Stimulated activated naive CD8-positive, alpha-beta T cell treated with anti-CD3 and anti-CD28 coated beads, Interleukin-15, Interleukin-2, amounts not matched to agents 100 ng/mL and 50 ng/mL, for 24 hours (primary cell): ENCODE measurements at regions not wholly inside any gene's neighbourhood (a gene's known extent, or its start where the extent isn't known, plus 50 kb on each side); places are given as distances from the start of the nearest gene placed in this dataset.
"Not testable (repeated sequence)": the region's sequence is repeated elsewhere in the genome, so short reads cannot be mapped to it uniquely, and the experiment has no call there.

Source experiments
- H3K27ac Mint-ChIP-seq: one replicate; pipeline ENCODE4 v1.8.0; 2021; ENCODE audit warnings: mild to moderate bottlenecking, mixed read lengths
- H3K27me3 Mint-ChIP-seq: one replicate; pipeline ENCODE4 v1.8.0; 2021; ENCODE audit warnings: mixed read lengths
- H3K36me3 Mint-ChIP-seq: one replicate; pipeline ENCODE4 v1.8.0; 2021; ENCODE audit warnings: low read depth, mixed read lengths
- H3K4me1 Mint-ChIP-seq: one replicate; pipeline ENCODE4 v1.8.0; 2021; ENCODE audit warnings: low read depth, mixed read lengths
- H3K4me3 Mint-ChIP-seq: one replicate; pipeline ENCODE4 v1.8.0; 2021; ENCODE audit warnings: mild to moderate bottlenecking, mixed read lengths
- H3K9me3 Mint-ChIP-seq: one replicate; pipeline ENCODE4 v1.8.0; 2021; ENCODE audit warnings: mixed read lengths

DNA sequence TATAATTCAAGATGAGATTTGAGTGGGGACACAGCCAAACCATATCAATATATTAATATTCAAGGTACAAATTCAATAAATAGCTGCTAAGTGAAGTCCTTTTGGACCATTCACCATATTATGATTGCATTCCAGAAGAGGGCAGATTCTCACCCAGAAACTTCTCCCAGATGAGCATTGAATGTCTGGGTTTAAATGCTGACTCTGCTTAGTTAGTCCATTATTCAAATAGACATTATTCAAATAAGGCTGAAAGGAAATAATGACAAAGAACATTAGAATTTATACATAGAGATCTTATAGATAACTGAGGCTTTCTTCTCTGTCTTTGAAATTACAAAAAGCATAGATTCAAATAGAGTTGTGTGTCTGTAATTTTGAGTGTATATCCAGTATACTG, 579.4 kb upstream of the SLC8A1 start:
- Mint-ChIP-seq H3K27me3 (no peaks in the 10 kb centered on the region), H3K9me3 (peaks cover 9% of the 10 kb centered on the region), H3K36me3 (no peaks in the 10 kb centered on the region), H3K4me3 (no peak overlapping the region), H3K4me1 (no peaks in the 10 kb centered on the region), H3K27ac (no peak overlapping the region)

DNA sequence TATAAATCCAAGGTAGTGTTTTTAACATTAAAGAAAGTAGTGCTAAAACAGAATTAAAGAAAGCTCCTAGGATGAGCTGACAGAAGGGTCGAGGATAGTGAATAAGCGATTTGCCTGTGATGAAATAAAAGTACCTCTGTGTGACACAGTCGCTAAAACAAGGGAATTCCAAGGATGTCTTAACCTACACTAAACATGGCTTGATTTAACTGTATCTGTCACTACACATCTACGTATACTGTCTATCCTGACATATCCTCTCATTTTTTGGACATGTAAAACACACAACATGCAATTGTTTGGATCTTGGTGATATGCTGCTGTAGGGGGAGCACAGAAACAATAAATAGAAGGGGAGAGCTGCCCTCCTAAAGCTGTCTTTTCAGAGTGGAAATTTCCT, 580.8 kb upstream of the SLC8A1 start:
- Mint-ChIP-seq H3K4me3 (no peak overlapping the region), H3K9me3 (peaks cover 9% of the 10 kb centered on the region), H3K27ac (no peak overlapping the region), H3K27me3 (no peaks in the 10 kb centered on the region), H3K4me1 (no peaks in the 10 kb centered on the region), H3K36me3 (no peaks in the 10 kb centered on the region)

DNA sequence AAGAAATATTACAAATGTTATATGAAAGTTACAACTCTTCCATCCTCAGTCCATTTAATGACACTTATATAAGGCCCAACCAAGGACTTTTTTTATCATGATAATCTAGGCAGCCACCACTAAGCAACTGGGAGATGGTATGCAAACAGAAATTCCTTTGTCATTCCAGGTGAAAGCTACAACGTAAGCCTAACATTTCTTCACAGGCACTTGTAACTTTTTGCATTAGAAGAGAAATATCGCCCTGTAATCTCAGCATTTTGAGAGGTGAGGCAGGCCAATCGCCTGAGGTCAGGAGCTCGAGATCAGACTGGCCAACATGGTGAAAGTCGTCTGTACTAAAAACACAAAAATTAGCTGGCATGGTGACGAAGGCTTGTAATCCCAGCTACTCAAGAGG, 581.2 kb upstream of the SLC8A1 start:
- Mint-ChIP-seq H3K4me3 (no peak overlapping the region), H3K27ac (no peak overlapping the region), H3K9me3 (peaks cover 9% of the 10 kb centered on the region), H3K27me3 (no peaks in the 10 kb centered on the region), H3K4me1 (no peaks in the 10 kb centered on the region), H3K36me3 (no peaks in the 10 kb centered on the region)

DNA sequence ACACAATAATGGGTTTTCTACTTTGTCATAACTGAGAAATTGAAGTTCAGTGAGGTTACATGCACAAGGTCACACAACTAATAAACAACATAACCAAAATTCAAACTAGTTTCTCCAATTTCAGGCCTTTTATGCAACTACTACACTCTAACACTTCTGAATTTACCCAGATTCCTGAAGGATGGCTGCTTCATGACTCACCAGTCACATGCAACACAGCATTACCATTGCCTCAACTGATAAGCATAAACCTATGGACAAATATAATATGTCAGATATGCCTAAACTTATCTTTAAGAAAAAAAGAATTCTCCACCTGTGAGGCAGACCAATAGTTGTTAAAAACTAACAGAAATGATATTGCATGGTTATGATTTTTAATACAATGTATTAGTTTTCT, 586.5 kb upstream of the SLC8A1 start:
- Mint-ChIP-seq H3K9me3 (no peaks in the 10 kb centered on the region), H3K27me3 (no peaks in the 10 kb centered on the region), H3K36me3 (no peaks in the 10 kb centered on the region), H3K4me1 (no peaks in the 10 kb centered on the region), H3K27ac (no peak overlapping the region), H3K4me3 (no peak overlapping the region)

DNA sequence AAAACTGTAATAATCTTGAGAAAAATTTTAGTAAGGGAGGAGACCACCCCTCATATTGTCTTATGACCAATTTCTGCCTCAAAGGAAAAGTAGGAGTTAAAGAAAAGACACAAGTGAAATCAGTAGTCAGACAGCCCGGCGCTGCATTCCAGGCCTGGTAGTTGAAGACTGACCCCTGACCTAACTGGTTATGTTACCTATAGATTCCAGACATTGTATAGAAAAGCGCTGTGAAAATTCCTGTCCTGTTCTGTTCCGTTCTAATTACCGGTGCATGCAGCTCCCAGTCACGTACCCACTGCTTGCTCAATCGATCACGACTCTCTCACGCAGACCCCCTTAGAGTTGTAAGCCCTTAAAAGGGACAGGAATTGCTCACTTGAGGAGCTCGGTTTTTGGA, 587.9 kb upstream of the SLC8A1 start:
- not testable (repeated sequence) for H3K4me1 Mint-ChIP-seq, H3K9me3 Mint-ChIP-seq, H3K36me3 Mint-ChIP-seq, H3K27me3 Mint-ChIP-seq, H3K4me3 Mint-ChIP-seq, H3K27ac Mint-ChIP-seq

GRCh38 chr2:41040782-41041520, 589.1 kb upstream of the SLC8A1 start:
- Mint-ChIP-seq H3K4me3 (no peak overlapping the region), H3K36me3 (no peaks in the 10 kb centered on the region), H3K9me3 (no peaks in the 10 kb centered on the region), H3K4me1 (no peaks in the 10 kb centered on the region), H3K27ac (no peak overlapping the region), H3K27me3 (no peaks in the 10 kb centered on the region)

DNA sequence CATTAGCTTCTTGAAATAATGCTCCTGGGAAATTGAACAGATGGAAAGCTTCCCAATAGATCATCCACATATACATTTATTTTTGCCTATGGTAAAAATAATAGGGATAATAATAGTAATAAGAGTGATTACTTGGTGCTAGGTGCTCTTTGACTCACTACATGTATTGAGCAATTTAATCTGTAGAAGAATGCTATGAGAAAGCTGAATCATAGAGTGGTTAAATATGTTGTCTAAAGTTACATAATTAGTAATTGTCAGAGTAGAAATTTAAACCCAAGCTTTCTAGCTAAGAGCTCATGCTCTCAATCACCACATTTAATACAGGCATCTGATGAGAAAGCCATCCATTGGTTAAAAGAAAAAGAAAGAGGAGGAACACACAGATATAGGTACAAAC, 590.5 kb upstream of the SLC8A1 start:
- H3K4me1 Mint-ChIP-seq = no peaks in the 10 kb centered on the region
- no peaks in the 10 kb centered on the region for H3K27me3 Mint-ChIP-seq
- no peaks in the 10 kb centered on the region for H3K36me3 Mint-ChIP-seq
- H3K27ac Mint-ChIP-seq = no peak overlapping the region
- H3K4me3 Mint-ChIP-seq = no peak overlapping the region
- no peaks in the 10 kb centered on the region for H3K9me3 Mint-ChIP-seq

- no peak overlapping the region for H3K27ac Mint-ChIP-seq
Observed at GRCh38 chr2:41061356-41061755, 609.5 kb upstream of the SLC8A1 start.

GRCh38 chr2:41062336-41062735, 610.4 kb upstream of the SLC8A1 start:
- no peaks in the 10 kb centered on the region for H3K27me3 Mint-ChIP-seq
- peaks cover 4% of the 10 kb centered on the region for H3K9me3 Mint-ChIP-seq
- H3K27ac Mint-ChIP-seq = no peak overlapping the region
- no peak overlapping the region for H3K4me3 Mint-ChIP-seq
- no peaks in the 10 kb centered on the region for H3K4me1 Mint-ChIP-seq
- H3K36me3 Mint-ChIP-seq = no peaks in the 10 kb centered on the region

More at GRCh38 chr2:41061356-41061755, 609.5 kb upstream of the SLC8A1 start:
- no peaks in the 10 kb centered on the region for H3K4me1 Mint-ChIP-seq
- H3K36me3 Mint-ChIP-seq = no peaks in the 10 kb centered on the region
- H3K27me3 Mint-ChIP-seq = no peaks in the 10 kb centered on the region
- H3K9me3 Mint-ChIP-seq = peaks cover 4% of the 10 kb centered on the region
- no peak overlapping the region for H3K4me3 Mint-ChIP-seq

- no peak overlapping the region for H3K27ac Mint-ChIP-seq
- no peak overlapping the region for H3K4me3 Mint-ChIP-seq
- no peaks in the 10 kb centered on the region for H3K4me1 Mint-ChIP-seq
- no peaks in the 10 kb centered on the region for H3K36me3 Mint-ChIP-seq
- no peaks in the 10 kb centered on the region for H3K9me3 Mint-ChIP-seq
- H3K27me3 Mint-ChIP-seq = no peaks in the 10 kb centered on the region
Observed at GRCh38 chr2:41066168-41066567, 614.3 kb upstream of the SLC8A1 start.

- Mint-ChIP-seq H3K4me3 (no peak overlapping the region), H3K9me3 (no peaks in the 10 kb centered on the region), H3K27ac (no peak overlapping the region), H3K4me1 (no peaks in the 10 kb centered on the region), H3K36me3 (no peaks in the 10 kb centered on the region), H3K27me3 (no peaks in the 10 kb centered on the region)
Observed at GRCh38 chr2:41068740-41069139, 616.9 kb upstream of the SLC8A1 start.

- Mint-ChIP-seq H3K27ac (no peak overlapping the region), H3K27me3 (no peaks in the 10 kb centered on the region), H3K4me1 (no peaks in the 10 kb centered on the region), H3K36me3 (no peaks in the 10 kb centered on the region), H3K9me3 (no peaks in the 10 kb centered on the region), H3K4me3 (no peak overlapping the region)
Observed at GRCh38 chr2:41078341-41078740, 626.5 kb upstream of the SLC8A1 start.

GRCh38 chr2:41079011-41079410, 627.1 kb upstream of the SLC8A1 start:
- Mint-ChIP-seq H3K27me3 (no peaks in the 10 kb centered on the region), H3K27ac (no peak overlapping the region), H3K4me3 (no peak overlapping the region), H3K9me3 (peaks cover under 1% of the 10 kb centered on the region), H3K36me3 (no peaks in the 10 kb centered on the region), H3K4me1 (no peaks in the 10 kb centered on the region)

DNA sequence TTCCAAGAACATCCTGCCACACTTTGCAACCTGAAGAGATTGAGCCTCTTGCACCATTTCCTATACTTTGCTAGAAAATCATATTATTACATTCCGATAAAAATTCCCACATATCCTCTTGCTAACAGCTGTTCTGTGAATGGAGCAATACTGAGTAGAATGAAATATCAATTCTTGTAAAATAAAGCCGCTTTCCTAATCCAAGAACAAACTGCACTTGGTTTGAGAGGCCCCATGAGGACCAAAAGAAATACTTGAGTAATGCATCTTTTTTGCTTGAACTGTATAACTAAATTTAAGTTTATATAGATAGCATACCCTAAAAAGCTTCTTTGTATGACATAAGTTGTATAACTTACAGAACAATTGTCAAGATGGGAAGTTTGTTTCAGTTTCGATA, 632.4 kb upstream of the SLC8A1 start:
- Mint-ChIP-seq H3K9me3 (peaks cover 10% of the 10 kb centered on the region), H3K27me3 (no peaks in the 10 kb centered on the region), H3K4me3 (no peak overlapping the region), H3K27ac (no peak overlapping the region), H3K4me1 (no peaks in the 10 kb centered on the region), H3K36me3 (no peaks in the 10 kb centered on the region)

GRCh38 chr2:41087946-41088345, 636.1 kb upstream of the SLC8A1 start:
- Mint-ChIP-seq H3K4me1 (no peaks in the 10 kb centered on the region), H3K9me3 (peaks cover 12% of the 10 kb centered on the region), H3K27ac (no peak overlapping the region), H3K4me3 (no peak overlapping the region), H3K27me3 (no peaks in the 10 kb centered on the region), H3K36me3 (no peaks in the 10 kb centered on the region)

DNA sequence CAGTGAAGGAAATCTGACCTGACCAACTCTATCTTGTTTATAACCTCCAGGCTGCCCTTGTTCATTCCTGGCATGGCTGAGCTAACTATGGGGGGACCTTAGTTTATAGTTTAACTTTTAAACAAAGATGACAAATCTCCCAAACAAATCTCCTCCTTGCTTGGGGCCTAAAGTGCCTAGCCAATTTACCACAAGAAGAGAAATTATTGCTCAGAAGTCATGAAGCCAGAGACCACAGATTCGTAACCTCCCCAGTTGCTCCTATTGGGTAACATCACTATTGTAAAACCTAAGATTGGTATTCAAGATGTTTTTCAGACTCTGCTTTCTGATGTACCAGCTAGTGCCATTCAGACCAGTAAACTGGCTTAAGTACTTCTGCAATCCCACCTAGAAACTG, 649.4 kb upstream of the SLC8A1 start:
- Mint-ChIP-seq H3K27ac (no peak overlapping the region), H3K36me3 (no peaks in the 10 kb centered on the region), H3K4me1 (no peaks in the 10 kb centered on the region), H3K9me3 (no peaks in the 10 kb centered on the region), H3K27me3 (no peaks in the 10 kb centered on the region), H3K4me3 (no peak overlapping the region)
